DMS53 treated with DMSO at 0.1 percent for 48 hours (cell line): ENCODE measurements at regions not wholly inside any gene's neighbourhood (a gene's known extent, or its start where the extent isn't known, plus 50 kb on each side); places are given as distances from the start of the nearest gene placed in this dataset.

Experiments
- DNase-seq: peaks from one replicate; lab custom pipeline; 2025; ENCODE audit not compliant: unreplicated experiment; lab: John Stamatoyannopoulos, UW

GRCh38 chr5:155193483-155194107 is 180.0 kb downstream of the KIF4B start:
- no peak for DNase-seq

GRCh38 chr5:155200608-155201007 is 187.1 kb downstream of the KIF4B start:
- no peak for DNase-seq

GRCh38 chr5:155211764-155212163 is 198.2 kb downstream of the KIF4B start:
- DNase-seq, result no peak

- no peak for DNase-seq
Measured at GRCh38 chr5:155222393-155222792, 208.8 kb downstream of the KIF4B start.

- no peak for DNase-seq
Measured at GRCh38 chr5:155229135-155229534, 215.6 kb downstream of the KIF4B start.

GRCh38 chr5:155239803-155240202 is 226.2 kb downstream of the KIF4B start:
- DNase-seq, result no peak

GRCh38 chr5:155250596-155250995 is 237.0 kb downstream of the KIF4B start:
- DNase-seq, result no peak

- DNase-seq, result no peak
Measured at GRCh38 chr5:155252025-155252424, 238.5 kb downstream of the KIF4B start.

GRCh38 chr5:155252717-155253116 is 239.2 kb downstream of the KIF4B start:
- no peak for DNase-seq

- no peak for DNase-seq
Measured at GRCh38 chr5:155254399-155254798, 240.8 kb downstream of the KIF4B start.

- DNase-seq, result no peak
Measured at GRCh38 chr5:155258161-155258560, 244.6 kb downstream of the KIF4B start.

- no peak for DNase-seq
Measured at GRCh38 chr5:155259648-155260047, 246.1 kb downstream of the KIF4B start.

- DNase-seq, result peak; percentile 79
Measured at GRCh38 chr5:155260798-155261197, 247.2 kb downstream of the KIF4B start.

GRCh38 chr5:155263381-155263780 is 249.8 kb downstream of the KIF4B start:
- no peak for DNase-seq

GRCh38 chr5:155264809-155265208 is 251.3 kb downstream of the KIF4B start:
- DNase-seq, result no peak

- DNase-seq, result no peak
Measured at GRCh38 chr5:155268770-155269425, 255.3 kb downstream of the KIF4B start.

- DNase-seq, result no peak
Measured at GRCh38 chr5:155270725-155271124, 257.2 kb downstream of the KIF4B start.

GRCh38 chr5:155274484-155274883 is 260.9 kb downstream of the KIF4B start:
- no peak for DNase-seq

- DNase-seq, result no peak
Measured at GRCh38 chr5:155275222-155275621, 261.7 kb downstream of the KIF4B start.

- no peak for DNase-seq
Measured at GRCh38 chr5:155276231-155276630, 262.7 kb downstream of the KIF4B start.

GRCh38 chr5:155278532-155278931 is 265.0 kb downstream of the KIF4B start:
- DNase-seq, result no peak

- DNase-seq, result no peak
Measured at GRCh38 chr5:155282503-155283107, 269.1 kb downstream of the KIF4B start.
